HG03139 (cell line): ENCODE measurements at regions not wholly inside any gene's neighbourhood (a gene's known extent, or its start where the extent isn't known, plus 50 kb on each side); places are given as distances from the start of the nearest gene placed in this dataset.
"Not testable (repeated sequence)": the region's sequence is repeated elsewhere in the genome, so short reads cannot be mapped to it uniquely, and the experiment has no call there.

Source experiments
- ATAC-seq: cut with Tn5 transposase; IDR thresholded peaks from one replicate; pipeline ENCODE4 v1.9.1; 2021; ENCODE audit not compliant: unreplicated experiment

DNA sequence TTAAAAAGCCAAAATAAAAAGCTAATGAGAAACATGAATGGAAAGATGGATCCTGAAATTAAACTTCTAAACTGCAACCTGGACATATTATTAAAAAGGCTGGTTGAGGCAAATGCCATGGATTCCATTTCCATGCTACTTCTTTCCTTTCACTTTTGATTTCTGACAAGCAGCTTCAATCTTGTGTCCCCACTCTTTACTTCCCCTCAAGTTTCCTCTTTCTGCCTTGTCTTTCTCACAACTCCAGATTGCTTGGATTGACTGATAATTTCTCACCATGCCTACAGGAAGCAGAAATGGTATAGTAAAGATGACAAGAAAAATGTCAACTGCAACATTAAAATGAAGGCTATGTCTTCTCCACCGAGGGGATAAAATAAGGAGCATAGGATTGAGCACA, 1136.7 kb downstream of the TUSC7 start:
- no peak for ATAC-seq

DNA sequence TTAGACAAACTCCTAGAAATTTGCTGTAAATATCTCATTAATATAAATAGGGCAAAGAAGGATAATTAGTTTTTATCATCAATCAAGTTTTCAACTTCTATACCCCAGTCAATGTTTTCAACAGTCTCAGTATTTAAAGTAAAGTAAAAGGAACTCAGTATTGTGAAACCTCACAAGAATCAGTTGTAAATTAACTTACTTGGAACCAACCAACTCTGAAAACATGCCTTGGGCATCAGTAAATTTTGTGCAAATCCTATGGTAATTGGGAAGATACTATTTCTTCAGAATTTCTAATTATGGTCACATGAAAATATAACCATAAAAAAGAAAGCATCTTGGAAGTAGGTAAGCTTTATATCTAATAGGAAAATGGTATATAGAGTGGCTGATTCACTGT, 1139.0 kb downstream of the TUSC7 start:
- ATAC-seq: no peak

DNA sequence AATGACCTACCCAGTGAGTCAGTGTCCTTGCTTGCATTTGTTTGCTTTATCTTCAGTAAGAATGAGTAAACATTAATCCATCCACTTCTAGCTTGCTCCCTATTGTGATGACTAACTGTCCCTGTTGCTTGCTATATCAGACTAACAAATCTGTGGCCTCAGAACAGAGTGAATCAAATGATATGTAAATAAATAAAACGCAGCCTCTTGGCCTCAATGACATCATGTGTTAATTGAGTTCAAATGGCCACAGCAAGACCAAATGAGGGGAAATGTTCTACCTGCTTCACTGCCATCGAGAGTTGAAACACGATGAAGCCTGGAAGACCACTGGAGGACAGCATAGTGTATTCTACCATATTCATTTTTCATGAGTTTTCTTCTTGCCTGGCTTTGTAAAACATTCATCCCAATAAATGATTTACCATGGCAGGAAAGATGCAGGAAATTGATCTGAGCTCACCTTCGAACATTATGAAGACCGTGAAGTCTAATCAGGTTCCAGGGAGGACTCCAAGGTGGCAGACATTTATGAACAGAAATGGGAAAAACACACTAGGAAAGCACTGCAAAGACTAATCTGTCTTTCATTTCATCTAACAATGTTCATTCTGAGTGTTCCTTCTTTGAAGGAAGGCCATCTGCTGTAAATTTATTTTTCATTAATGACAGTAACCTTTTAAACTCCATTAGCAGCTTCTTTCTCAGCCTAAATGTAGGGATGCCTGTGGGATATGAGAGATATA, 1144.5 kb downstream of the TUSC7 start:
- no peak for ATAC-seq

DNA sequence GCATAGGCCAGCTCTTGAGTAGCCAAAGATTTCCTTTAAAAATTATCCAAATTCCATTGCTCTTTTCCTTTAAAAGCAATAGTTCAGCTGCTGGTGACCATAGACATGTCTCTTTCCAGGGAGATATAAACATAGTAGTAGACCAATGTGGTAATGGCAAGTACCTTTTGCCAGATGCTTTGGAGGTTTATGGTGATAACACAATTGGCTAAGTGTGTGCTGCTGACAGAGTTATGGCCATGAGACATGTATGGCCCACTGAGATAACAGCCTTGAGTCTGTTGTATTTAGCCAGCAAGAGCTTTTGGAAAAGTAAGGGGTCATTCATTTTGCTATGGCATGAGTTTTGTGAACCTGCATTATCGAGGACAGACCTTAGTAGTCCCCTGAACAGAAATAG, 1146.8 kb downstream of the TUSC7 start:
- no peak for ATAC-seq

DNA sequence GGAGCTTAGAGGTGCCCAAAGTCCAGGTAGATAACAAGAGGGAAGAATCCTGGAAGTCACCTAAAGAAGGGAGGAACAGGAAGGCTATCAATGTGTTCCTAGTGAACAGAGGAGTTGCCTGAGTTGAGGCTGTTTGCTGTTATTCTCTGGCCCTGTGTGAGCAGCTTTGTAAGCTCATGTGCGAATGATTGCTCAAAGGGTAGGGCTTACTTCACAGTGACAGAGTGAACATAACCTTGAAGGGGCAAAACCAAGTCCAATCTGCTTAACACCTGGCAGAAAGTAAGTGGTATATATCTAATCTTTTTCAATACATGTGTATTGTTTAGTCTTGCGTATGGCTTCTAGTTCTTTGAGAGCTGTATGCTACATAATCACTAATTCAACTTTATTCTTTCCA, 1153.6 kb downstream of the TUSC7 start:
- ATAC-seq: no peak

DNA sequence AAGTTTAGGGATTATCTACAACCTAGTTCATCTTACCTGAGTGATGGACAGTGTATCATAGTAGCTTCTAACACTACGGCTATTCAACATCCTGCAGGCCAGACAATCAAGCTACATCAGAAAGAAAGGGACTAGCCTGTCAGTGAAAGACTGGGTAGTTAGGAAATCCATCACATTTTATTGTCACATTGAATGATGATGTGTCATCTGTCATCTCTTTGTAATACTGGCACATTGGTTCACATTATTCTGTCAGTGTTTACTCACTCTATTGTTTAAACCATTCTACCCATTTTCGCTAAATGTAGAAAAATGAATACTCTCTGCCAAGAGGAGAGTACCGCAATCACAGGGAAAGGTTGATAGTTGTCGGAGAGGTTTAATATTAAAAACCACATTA, 1155.8 kb downstream of the TUSC7 start:
- no peak for ATAC-seq

DNA sequence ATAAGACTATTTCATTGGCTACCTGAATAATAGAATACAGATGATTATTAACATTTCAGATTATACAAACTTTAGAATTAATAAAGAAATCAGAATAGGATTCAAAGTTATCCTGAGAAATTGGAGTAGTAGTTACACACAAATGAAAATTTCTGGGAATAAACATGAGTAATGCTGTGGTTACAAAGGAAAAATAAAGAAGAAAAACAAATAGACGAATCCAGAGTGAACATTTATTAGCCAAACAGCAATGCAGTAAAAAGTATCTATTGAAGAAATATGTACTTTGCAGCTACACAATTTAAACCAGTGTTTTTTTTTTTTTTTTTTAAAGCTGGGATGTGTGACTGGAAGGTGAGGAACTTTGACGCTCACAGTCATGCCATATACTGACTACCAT, 1159.2 kb downstream of the TUSC7 start:
- no peak for ATAC-seq

DNA sequence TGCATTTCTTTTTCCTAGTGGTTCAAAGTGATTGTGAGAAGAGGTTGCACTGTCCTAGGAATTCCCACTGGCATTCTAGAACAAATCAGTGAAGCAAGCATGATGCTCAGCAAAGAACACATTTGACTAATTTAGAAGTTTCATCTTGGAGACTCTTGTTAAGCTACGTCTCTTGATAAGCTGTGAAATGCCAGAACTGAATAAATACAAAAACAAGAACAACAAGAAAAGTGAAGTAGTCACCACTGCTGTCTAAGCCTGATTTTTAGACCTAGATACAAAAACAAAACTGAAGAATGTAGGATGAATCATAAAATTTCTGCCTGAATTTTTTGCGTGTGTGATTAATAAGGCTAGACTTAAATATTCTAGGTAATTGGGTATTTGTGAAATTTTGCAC, 1162.4 kb downstream of the TUSC7 start:
- ATAC-seq: no peak

DNA sequence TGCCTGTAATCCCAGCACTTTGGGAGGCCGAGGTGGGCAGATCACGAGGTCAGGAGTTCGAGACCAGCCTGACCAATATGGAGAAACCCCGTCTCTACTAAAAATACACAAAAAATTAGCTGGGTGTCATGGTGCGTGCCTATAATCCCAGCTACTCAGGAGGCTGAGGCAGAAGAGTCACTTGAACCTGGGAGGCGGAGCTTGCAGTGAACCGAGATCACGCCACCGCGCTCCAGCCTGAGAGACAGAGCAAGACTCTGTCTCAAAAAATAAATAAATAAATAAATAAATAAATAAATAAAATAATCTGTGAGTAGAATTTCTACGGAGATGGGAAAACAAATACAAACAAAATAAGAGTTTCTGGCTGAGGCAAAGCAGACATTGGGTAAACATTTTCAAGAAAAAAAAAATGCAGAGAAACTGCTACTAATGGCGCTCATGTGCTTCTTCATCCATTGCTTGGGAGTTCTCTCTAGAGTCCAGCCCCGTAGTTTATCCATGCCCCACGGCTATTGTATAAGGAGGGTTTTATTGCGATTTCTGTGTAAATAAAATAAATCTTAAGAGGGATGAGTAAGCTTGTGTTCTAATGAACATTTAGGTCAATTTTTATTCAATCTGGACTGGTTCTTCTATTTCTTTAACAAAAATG, 1161.9 kb downstream of the IGSF11 start:
- ATAC-seq: not testable (repeated sequence)

DNA sequence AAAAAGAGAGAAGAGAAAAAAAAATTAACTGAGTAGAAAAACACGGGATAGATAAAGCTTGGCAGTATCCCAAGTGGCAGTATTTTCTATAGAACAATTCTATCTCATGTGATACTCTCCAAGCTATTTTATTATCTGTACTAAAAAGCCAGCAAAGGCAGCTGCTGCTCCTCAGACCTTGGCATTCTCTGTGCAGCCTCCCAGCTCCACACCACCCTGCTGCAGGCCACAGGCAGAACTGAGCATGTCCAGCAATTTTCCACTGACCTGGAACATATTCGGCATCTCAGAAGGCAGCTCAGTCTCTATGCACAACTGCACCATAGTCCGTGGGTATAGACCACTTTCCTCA, 1161.4 kb downstream of the IGSF11 start:
- ATAC-seq: no peak

DNA sequence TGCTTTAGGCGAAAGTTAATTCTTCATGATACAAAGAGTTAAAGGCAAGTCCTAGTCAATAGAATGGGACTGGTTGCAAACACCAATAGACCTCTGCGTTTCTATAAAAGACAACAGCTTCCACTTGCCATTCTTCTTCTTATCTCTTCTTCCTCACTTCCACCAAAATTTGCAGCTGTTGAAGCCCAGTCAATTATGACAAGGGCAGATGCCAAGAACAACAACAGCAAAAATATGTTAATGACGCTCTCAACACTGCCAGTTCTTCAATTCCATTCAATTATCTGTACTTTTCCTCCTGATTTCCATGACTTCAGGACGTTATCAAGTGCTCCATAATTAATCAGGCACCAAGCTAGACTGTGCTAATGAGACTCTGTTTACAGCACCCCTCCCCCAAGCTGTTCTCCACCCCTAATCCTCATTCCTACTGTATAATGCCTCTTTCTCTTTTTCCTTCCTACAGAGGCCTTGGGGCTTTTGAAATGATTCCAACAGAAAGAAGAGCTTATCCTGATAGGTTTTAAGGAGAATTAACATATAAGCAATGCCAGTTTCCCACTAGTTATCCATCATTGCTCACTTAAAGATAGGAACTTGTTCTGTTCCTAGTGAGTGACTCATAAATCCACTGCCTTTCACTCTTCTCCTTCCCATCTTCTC, 1160.5 kb downstream of the IGSF11 start:
- no peak for ATAC-seq

DNA sequence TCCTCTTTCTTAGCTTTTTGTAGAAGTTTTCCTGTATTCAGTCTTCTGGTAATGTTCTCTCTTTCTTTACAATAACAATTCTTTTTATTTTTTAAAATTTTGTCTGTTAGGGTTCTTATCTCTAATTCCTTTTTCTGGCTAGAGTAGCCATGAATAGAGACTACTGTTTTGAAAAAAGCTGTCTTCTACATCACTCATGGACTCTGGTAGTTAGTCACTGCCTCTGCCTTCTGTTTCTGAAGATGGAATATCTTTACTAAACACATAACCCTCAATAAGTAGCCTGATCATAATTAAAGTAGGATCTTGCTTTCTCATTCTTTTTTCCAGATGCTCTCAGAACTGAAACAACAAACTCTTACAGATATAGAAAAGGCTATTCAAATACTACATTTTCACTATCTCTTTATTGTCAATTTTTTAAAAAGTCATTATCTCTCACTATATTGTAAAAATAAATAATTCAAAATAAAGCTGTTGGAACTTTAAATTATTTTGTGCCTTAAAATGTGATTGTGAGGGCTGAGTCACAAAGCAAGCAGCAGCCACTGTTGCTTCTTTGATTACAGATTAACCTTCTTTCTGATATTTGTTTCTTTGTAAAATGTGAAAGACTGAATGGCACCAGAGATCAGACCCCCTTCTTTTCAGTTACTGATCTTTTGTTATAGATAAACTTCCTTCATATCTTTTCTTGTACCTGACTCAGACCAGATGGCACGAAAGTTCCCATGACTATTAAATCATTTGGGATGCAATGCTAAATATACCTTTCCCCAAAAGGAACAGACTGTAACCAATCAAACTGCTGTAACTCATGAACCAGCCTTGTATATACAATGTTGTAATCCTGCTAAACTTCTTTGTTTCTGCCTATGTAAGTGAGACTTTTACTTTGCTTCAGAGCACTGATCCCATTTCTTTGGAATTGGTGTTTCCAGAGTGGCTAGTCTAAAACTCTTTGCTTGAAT, 1159.5 kb downstream of the IGSF11 start:
- no peak for ATAC-seq

DNA sequence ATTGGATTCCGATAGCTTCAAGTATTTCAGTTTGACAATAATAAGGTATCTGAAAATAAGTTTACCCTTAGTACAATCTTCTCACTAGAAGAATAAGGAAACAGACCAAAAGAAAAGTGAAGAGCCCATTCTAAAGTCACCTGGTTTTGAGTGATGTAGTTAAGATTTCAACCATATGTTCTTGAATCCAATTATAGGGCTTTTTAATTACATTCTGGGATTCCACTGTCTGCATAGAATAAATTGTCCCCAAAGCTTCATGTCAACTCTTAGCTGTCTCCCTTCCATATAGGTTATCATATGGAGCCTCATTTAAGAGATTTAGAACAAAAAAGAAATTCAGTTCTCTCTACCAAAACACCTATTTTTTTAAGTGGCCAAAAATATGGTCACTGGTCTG, 1158.8 kb downstream of the IGSF11 start:
- ATAC-seq: no peak

DNA sequence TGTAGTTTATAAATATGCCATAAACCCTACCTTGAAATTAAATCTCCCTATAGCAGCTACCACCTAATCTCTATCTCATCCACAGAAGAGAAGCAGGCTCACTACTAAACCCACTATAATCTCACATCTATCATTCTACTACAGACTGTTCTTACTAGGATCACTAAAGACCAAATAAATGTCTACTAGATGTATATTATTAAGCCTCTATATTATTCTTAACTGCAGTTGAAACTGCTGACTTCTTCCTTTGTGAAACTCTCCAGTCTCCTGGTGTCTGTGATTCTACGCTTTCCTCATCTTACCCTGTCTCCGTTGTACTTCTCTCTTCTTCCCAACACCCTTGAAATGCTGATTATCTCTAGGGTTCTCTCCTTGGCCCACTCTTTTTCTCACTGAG, 1154.0 kb downstream of the IGSF11 start:
- no peak for ATAC-seq

DNA sequence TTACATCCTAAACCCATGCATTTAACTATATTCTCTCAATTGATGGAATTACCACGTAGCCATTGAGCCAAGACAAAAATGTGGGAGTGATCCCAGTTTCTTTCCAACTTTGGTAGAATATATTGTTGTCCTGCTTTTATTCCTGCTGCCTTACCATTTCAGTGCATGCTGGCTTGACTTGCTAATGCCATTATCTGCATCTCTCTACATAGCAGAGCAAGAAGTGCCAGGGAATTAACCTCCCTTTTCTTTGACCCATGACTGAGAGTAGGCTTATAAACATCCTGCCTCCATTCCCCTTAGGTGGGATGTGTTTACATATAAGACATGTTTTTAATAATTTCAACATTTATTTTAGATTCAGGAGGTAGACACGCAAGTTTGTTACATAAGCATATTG, 1153.4 kb downstream of the IGSF11 start:
- no peak for ATAC-seq

DNA sequence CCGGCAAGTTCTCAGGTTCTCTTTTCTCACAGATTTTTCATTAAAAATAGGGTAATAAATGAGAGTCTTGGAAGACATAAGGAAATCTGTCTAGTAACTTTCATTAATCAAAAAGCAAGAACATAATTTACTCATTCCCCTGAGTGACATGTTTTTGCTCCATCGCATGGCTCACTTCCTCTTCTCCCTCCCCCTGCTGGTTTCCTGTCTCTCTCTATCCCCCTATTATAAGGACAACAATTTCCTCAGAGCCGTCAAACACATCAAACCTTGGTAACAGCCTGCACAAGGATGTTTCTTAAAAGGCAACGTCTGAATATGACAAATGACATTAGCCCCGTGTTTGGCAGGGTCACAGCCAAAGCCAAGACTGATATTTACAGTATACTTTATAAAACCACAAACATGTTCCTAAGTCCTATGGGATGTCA, 1149.6 kb downstream of the IGSF11 start:
- ATAC-seq: no peak

DNA sequence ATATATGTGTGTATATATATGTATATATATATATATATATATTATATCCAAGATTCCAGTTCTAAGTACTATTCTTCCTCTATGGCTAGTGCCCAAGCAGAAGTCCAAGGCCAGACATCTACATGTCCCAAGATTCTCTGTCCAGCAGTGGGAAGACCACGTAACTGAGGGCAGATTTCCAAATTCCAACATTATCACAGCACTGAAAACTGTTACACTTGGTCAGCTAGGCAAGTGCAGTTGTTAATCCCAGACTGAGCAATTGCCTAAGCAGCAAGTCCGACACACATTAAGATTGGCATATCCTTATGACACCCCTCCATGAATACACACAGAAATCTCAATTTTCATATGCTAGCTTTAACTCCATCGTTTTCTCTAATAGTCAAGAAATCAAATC, 1148.5 kb downstream of the IGSF11 start:
- no peak for ATAC-seq

DNA sequence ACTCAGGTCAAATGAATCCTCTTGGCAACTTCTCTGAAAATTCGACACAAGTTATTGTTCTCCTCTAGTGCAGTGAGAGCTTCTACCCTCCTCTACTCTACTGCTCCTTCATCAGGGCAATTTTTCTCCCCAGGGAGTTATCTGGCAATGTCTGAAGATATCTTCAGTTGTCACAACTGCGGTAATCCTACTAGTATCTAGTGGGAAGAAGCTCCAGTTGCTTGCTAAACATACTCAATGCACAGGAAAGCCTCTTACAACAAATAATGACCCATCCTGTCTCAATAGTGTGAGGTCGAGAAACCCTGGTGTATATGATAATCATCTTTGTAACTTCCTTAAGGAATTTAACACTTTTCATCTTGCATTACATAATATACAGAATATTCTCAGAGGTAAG, 1147.6 kb downstream of the IGSF11 start:
- ATAC-seq: no peak

DNA sequence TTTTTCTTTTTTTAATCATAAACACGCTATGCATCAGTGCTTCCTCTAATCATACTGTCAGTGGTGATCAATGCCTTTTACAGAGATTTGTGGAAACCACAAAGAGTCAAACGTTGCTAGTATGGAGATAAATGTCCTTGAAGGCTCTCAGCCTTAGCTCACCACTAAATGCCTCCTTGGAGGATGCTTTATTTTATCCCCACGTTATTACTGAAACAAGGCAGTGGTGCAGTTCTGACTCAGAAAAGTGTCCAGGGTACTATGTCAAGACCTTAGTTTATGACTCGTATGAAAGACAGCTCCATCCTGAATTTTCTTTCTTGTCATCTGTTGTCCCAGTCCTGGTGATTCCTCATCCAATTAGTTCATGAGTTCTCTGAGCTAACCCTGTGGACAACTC, 1146.7 kb downstream of the IGSF11 start:
- ATAC-seq: no peak

DNA sequence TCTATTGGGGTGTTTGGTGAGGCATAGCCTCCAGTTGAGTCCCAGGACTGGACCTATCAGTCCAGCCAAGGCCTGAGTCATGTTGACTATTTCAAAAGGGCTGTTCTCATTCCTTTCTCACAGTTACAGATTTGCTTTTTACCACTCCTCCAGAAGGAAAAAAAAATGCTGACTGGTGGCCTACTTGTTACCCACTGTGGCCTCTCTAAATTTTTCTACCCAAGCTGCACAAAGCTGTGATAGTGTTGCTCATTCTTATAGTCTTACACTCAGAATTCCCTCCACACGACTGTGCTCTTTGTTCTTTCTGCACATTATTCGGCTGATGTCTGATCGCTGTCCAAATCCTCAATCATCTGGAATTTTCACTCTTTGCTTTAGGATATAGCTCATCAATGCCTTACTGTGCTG, 1142.2 kb downstream of the IGSF11 start:
- no peak for ATAC-seq

DNA sequence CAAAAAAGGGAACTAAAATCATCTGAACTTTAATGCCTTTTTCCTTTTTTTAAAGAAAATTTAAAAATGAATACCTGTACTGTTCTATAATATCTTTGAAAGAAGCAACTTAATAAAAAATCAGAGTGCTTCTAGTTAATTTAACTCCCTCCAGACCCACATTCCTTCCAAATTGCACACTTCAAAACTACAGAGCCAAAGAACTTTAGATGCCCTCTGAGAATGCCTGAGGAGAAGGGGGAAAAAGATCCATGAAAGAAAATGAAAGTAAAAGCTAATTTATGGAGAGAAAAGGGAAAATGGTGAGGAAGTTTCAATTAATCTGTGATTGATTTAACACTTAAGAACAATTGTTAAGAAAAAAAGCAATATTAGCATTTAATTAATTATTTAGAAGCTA, 1141.6 kb downstream of the IGSF11 start:
- ATAC-seq: no peak
